ENCODE measurements at regions not wholly inside any gene's neighbourhood (a gene's known extent, or its start where the extent isn't known, plus 50 kb on each side); places are given as distances from the start of the nearest gene placed in this dataset.
A peak's percentile ranks its signal among the peaks of the same experiment; 100 is the strongest.

- Histone ChIP-seq H3K36me3 (ENCODE audit: insufficient read depth, low read length) (no peaks in the 10 kb centered on the region), H3K9me3 (replicated peaks; ENCODE audit: low read length) (no peaks in the 10 kb centered on the region), H3K27me3 (ENCODE audit: control insufficient read depth, insufficient read depth, low read length) (no peaks in the 10 kb centered on the region), H3K4me1 (ENCODE audit: control insufficient read depth, insufficient read depth, low read length) (peaks cover 42% of the 10 kb centered on the region), H3K4me3 (ENCODE audit: low read length) (peak overlapping the region; percentile 45), H3K4me2 (ENCODE audit: low read length) (peak overlapping the region; percentile 67), H3K9ac (ENCODE audit: low read depth, low read length) (peak overlapping the region; percentile 68)
Measured at GRCh38 chr3:73786321-73786807, 161.6 kb upstream of the PDZRN3 start.

DNA sequence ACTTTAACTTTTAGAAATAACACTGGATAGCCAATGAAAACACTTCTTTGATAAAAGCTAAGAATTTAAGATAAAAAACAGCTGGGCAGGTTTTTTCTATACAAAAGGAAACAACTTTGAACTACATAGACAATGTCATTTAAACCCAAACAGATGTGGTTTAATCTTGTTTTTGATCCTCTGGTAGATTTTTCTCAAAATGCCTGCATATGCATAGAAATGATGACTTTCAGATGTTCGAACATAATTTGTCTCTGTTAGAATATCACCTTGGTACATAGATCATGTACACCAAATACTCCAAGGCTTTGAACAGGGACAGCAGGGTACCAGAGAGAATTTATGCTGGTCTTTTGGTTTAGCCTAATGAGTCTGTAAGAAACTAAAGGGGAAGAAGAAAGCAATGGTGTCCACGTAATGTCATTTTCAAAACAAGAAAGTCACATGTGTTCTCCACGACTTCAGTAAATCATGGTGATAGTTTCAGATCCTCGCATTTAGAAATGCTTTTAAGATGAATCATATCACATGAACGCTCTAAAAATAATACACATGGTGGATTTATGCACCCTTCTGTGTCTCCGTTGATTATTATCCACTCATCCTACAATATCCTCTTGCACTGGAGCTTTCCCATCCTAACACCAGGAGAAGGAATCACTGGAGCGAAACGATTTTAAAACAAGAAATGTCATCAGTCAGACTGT, 160.1 kb upstream of the PDZRN3 start:
- H3K4me3 ChIP-seq (ENCODE audit: low read length) = no peak overlapping the region
- peaks cover 46% of the 10 kb centered on the region for H3K4me1 ChIP-seq (ENCODE audit: control insufficient read depth, insufficient read depth, low read length)
- H3K9ac ChIP-seq (ENCODE audit: low read depth, low read length) = no peak overlapping the region
- no peaks in the 10 kb centered on the region for H3K36me3 ChIP-seq (ENCODE audit: insufficient read depth, low read length)
- H3K9me3 ChIP-seq (replicated peaks; ENCODE audit: low read length) = no peaks in the 10 kb centered on the region
- H3K27me3 ChIP-seq (ENCODE audit: control insufficient read depth, insufficient read depth, low read length) = no peaks in the 10 kb centered on the region
- H3K4me2 ChIP-seq (ENCODE audit: low read length) = no peak overlapping the region

GRCh38 chr3:73783811-73784210, 159.1 kb upstream of the PDZRN3 start:
- H3K27me3 ChIP-seq (ENCODE audit: control insufficient read depth, insufficient read depth, low read length) = no peaks in the 10 kb centered on the region
- H3K36me3 ChIP-seq (ENCODE audit: insufficient read depth, low read length) = no peaks in the 10 kb centered on the region
- no peaks in the 10 kb centered on the region for H3K9me3 ChIP-seq (replicated peaks; ENCODE audit: low read length)
- peaks cover 46% of the 10 kb centered on the region for H3K4me1 ChIP-seq (ENCODE audit: control insufficient read depth, insufficient read depth, low read length)
- no peak overlapping the region for H3K4me3 ChIP-seq (ENCODE audit: low read length)
- H3K9ac ChIP-seq (ENCODE audit: low read depth, low read length) = no peak overlapping the region
- no peak overlapping the region for H3K4me2 ChIP-seq (ENCODE audit: low read length)

DNA sequence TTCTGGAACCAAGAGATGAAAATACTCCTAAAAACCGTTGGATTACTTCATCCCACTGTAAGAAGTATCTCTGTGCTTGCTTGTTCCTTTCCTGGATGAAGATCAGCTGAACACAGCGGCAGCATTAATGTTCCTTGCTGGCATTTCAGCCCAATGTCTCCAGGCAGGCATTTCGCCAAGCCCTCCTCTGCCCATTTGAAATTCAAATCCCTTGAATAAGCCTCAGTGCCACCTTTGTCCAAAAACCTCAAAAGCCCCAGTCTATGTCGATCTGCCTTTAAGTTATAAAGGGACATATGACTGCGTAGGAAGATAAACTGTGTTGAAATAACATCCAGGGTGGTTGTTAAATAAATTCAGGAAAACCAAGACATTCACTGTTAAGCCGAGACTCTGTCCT, 156.8 kb upstream of the PDZRN3 start:
- H3K27me3 ChIP-seq (ENCODE audit: control insufficient read depth, insufficient read depth, low read length) = no peaks in the 10 kb centered on the region
- H3K9me3 ChIP-seq (replicated peaks; ENCODE audit: low read length) = no peaks in the 10 kb centered on the region
- H3K4me2 ChIP-seq (ENCODE audit: low read length) = peak overlapping the region; percentile 44
- no peaks in the 10 kb centered on the region for H3K36me3 ChIP-seq (ENCODE audit: insufficient read depth, low read length)
- H3K9ac ChIP-seq (ENCODE audit: low read depth, low read length) = no peak overlapping the region
- H3K4me3 ChIP-seq (ENCODE audit: low read length) = no peak overlapping the region
- H3K4me1 ChIP-seq (ENCODE audit: control insufficient read depth, insufficient read depth, low read length) = peaks cover 31% of the 10 kb centered on the region

DNA sequence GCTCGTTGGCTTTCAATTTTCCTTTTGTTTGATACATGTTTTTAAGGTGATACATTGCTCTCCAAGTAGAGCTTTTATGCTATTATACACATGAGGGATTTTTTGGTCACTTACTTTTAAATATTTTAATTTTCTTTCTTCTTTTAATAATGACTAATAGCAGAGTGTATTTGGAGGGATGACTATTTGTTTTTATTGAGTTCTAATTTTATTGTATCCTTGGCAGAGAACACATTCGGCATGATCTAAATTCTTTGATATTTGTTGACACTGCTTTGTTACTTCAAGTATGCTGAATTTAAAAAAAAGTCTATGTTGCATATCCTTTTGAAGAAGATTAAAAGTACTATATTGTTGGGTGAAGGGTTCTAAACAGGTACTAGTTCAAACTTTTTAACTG, 149.9 kb upstream of the PDZRN3 start:
- no peaks in the 10 kb centered on the region for H3K27me3 ChIP-seq (ENCODE audit: control insufficient read depth, insufficient read depth, low read length)
- no peak overlapping the region for H3K9ac ChIP-seq (ENCODE audit: low read depth, low read length)
- H3K4me3 ChIP-seq (ENCODE audit: low read length) = no peak overlapping the region
- H3K4me1 ChIP-seq (ENCODE audit: control insufficient read depth, insufficient read depth, low read length) = peaks cover 24% of the 10 kb centered on the region
- H3K4me2 ChIP-seq (ENCODE audit: low read length) = peak overlapping the region; percentile 34
- H3K36me3 ChIP-seq (ENCODE audit: insufficient read depth, low read length) = no peaks in the 10 kb centered on the region
- H3K9me3 ChIP-seq (replicated peaks; ENCODE audit: low read length) = no peaks in the 10 kb centered on the region

- peaks cover 24% of the 10 kb centered on the region for H3K4me1 ChIP-seq (ENCODE audit: control insufficient read depth, insufficient read depth, low read length)
- no peaks in the 10 kb centered on the region for H3K9me3 ChIP-seq (replicated peaks; ENCODE audit: low read length)
- no peaks in the 10 kb centered on the region for H3K27me3 ChIP-seq (ENCODE audit: control insufficient read depth, insufficient read depth, low read length)
- H3K4me2 ChIP-seq (ENCODE audit: low read length) = no peak overlapping the region
- no peak overlapping the region for H3K4me3 ChIP-seq (ENCODE audit: low read length)
- no peak overlapping the region for H3K9ac ChIP-seq (ENCODE audit: low read depth, low read length)
- no peaks in the 10 kb centered on the region for H3K36me3 ChIP-seq (ENCODE audit: insufficient read depth, low read length)
Measured at GRCh38 chr3:73773233-73773632, 148.5 kb upstream of the PDZRN3 start.

DNA sequence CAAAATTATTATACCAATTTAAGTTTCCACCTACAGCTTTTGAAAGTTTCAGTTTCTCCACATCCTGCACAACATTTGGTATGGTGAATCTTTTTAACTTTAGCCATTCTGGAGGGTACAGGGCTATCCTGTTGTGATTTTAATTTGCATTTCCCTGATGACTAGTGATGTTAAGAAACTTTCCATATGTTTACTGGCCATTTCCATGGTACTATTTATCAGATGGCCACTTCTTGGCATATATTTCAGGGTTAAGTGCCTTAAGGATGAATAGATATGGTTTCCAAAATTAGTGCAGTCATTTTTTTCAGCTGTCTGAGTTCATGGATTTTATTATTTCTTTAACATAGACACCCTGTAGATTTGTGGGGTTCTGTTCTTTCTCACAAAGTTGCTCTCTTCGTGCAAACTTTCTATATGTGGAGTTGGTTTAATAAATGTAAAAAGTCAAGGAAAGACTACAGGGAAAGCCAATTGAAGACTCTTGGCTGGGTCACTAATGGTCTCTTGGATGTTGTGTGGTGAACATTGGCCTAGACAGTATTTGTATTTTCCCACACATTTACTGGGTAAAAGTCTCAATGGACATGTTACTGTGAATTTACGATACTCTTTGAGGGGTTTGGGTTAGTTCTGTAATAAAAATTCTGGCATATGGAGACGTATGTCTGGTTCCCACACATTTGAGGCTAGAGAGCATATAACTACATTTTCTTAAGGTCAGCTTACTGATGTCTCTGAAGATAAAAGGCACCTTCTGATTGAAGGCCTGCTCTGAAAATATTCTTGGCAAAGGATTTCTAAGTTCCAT, 147.5 kb upstream of the PDZRN3 start:
- H3K4me1 ChIP-seq (ENCODE audit: control insufficient read depth, insufficient read depth, low read length) = peaks cover 26% of the 10 kb centered on the region
- H3K9me3 ChIP-seq (replicated peaks; ENCODE audit: low read length) = no peaks in the 10 kb centered on the region
- no peak overlapping the region for H3K9ac ChIP-seq (ENCODE audit: low read depth, low read length)
- no peaks in the 10 kb centered on the region for H3K36me3 ChIP-seq (ENCODE audit: insufficient read depth, low read length)
- H3K4me2 ChIP-seq (ENCODE audit: low read length) = no peak overlapping the region
- no peak overlapping the region for H3K4me3 ChIP-seq (ENCODE audit: low read length)
- H3K27me3 ChIP-seq (ENCODE audit: control insufficient read depth, insufficient read depth, low read length) = no peaks in the 10 kb centered on the region

- Histone ChIP-seq H3K4me2 (ENCODE audit: low read length) (no peak overlapping the region), H3K9ac (ENCODE audit: low read depth, low read length) (no peak overlapping the region), H3K36me3 (ENCODE audit: insufficient read depth, low read length) (no peaks in the 10 kb centered on the region), H3K4me1 (ENCODE audit: control insufficient read depth, insufficient read depth, low read length) (peaks cover 25% of the 10 kb centered on the region), H3K9me3 (replicated peaks; ENCODE audit: low read length) (no peaks in the 10 kb centered on the region), H3K27me3 (ENCODE audit: control insufficient read depth, insufficient read depth, low read length) (no peaks in the 10 kb centered on the region), H3K4me3 (ENCODE audit: low read length) (no peak overlapping the region)
Measured at GRCh38 chr3:73768524-73769308, 144.0 kb upstream of the PDZRN3 start.

- Histone ChIP-seq H3K9me3 (replicated peaks; ENCODE audit: low read length) (no peaks in the 10 kb centered on the region), H3K4me3 (ENCODE audit: low read length) (peak overlapping the region; percentile 63), H3K27me3 (ENCODE audit: control insufficient read depth, insufficient read depth, low read length) (no peaks in the 10 kb centered on the region), H3K36me3 (ENCODE audit: insufficient read depth, low read length) (no peaks in the 10 kb centered on the region), H3K4me2 (ENCODE audit: low read length) (peak overlapping the region; percentile 83), H3K4me1 (ENCODE audit: control insufficient read depth, insufficient read depth, low read length) (peaks cover 20% of the 10 kb centered on the region), H3K9ac (ENCODE audit: low read depth, low read length) (peak overlapping the region; percentile 70)
Measured at GRCh38 chr3:73766599-73767381, 142.0 kb upstream of the PDZRN3 start.

DNA sequence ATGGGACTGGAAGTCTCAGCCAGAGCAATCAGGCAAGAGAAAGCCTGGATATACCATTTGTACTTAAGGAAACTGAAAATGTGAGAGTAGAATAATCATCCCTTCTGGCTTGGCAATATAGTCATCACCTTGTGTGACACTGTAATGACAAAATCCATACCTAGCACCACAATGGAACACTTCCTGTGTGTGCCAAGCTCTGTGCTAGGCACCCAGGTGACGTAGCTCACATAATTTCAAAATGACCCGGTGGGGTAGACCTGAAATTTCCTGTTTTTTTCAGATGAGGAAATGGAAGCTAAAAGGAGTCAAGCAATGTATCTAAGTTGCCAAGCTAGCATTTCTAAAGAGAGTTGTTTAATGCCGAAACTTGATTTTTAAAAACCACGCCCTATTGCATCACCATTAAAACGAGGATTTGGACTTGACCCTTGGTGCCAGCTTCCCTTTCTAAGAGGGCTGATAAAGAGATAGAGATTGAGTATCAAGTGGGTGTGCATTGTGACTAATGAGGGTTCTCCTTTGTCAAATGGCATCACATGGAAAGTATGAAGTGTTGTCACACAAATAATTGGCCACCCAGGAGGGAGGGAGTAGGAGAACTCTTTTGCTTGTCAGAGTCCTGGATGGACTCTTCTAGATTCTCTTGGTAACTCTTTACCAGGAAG, 141.3 kb upstream of the PDZRN3 start:
- Histone ChIP-seq H3K36me3 (ENCODE audit: insufficient read depth, low read length) (no peaks in the 10 kb centered on the region), H3K4me3 (ENCODE audit: low read length) (no peak overlapping the region), H3K4me2 (ENCODE audit: low read length) (peak overlapping the region; percentile 83), H3K9ac (ENCODE audit: low read depth, low read length) (peak overlapping the region; percentile 70), H3K27me3 (ENCODE audit: control insufficient read depth, insufficient read depth, low read length) (no peaks in the 10 kb centered on the region), H3K4me1 (ENCODE audit: control insufficient read depth, insufficient read depth, low read length) (peaks cover 20% of the 10 kb centered on the region), H3K9me3 (replicated peaks; ENCODE audit: low read length) (no peaks in the 10 kb centered on the region)
